NCI-H1105 (cell line): ENCODE measurements at regions not wholly inside any gene's neighbourhood (a gene's known extent, or its start where the extent isn't known, plus 50 kb on each side); places are given as distances from the start of the nearest gene placed in this dataset.
"Not testable (repeated sequence)": the region's sequence is repeated elsewhere in the genome, so short reads cannot be mapped to it uniquely, and the experiment has no call there.

Source experiments
- DNase-seq: peaks from one replicate; lab custom pipeline; 2025; lab: John Stamatoyannopoulos, UW

DNA sequence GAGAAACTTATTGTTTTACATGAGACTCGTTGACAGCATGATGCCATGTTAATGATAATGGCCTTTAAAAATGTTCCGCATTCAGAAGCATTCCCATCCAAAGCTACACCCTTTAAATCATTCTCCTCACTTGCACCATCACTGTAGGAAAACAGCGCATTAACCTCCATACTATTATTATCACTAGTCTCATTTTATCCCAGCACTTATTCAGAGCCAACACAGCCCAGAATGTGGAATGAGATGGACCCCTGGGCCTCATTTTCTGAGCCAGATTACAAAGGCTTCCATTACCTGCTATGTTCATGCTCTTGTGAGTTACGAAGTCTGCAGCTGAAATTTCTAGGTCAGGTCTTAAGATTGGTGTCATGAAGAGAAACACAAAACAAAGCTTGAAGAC lies 159.4 kb downstream of the HS3ST3A1 start:
- DNase-seq, result no peak

DNA sequence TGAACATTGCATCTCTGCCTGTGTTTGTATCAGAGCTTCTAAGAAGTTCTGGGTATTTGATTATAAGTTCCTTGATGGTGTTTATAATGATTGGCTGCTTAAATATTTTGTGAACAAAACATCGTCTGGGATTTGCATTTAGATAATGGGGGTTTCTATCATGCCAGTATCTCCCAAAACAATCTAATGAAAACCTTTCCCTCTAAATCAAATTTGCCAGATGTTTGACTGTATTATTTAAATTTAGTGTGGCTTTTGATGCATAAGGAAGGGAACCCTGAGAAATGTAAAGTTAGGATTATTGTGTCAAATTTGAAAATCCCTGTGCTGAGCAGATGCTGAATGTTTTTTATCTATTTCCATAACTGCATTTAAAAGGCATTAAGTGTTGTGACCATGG lies 159.9 kb downstream of the HS3ST3A1 start:
- DNase-seq, result no peak

DNA sequence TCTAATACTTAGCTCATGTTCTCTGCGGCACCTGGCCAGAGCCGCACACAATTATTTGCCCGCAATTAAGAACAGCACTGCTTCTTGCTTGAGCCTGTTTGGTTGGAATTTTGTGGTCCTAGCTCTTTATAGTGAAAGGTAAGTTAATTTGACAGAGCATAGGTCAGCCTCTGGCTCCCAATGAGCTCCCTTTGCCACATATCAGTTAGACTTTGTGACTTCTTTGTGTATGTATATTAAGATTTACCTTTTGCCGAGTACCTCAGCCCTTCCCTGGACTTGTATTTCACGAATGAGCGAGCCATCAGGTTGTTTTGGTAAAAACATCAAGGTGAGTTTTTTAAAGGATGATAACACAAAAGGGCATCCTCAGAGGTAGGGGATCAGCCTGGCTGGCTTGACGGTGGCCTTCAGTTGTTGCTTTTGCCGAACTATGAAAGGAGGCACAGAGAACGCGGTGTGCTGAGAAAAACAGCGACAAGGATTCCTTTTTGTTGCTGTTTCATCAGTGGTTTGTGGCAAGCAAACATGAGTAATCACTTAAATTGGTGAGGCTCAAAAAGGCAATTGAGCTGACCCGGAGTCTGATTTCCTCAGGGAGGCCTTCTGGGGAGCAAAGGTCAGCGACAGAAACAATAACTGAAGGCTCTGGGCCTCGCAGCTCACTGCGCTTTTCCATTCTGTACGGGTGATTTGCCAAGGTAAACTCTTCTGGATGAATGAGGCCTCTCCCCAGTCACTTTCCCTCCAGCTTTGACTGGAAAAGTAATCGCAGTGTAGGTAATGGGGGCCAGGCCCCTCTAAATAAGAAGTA lies 163.6 kb downstream of the HS3ST3A1 start:
- DNase-seq, result no peak

DNA sequence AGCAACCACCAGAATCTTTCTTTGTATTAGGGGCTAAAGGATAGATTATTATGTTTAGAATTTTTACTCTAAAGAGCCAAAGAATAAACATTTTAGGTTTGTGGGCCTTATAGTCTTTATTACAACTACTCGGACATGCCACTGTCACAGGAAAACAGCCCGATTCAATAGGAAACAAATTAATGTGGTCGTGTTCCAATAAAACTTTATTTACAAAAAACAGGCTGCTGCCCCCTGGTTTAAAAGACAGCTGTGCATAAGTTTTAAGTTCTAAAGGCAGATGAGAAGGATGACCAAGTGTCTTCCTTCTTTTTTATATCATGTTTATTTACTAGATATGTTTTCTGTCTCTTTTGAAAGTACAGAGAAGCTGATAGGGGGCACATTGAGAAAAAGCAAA lies 166.5 kb downstream of the HS3ST3A1 start:
- DNase-seq, result no peak

GRCh38 chr17:13429201-13429600 lies 172.5 kb downstream of the HS3ST3A1 start:
- no peak for DNase-seq

GRCh38 chr17:13428611-13429042 lies 173.1 kb downstream of the HS3ST3A1 start:
- DNase-seq, result no peak

GRCh38 chr17:13426991-13427390 lies 174.7 kb downstream of the HS3ST3A1 start:
- no peak for DNase-seq

DNA sequence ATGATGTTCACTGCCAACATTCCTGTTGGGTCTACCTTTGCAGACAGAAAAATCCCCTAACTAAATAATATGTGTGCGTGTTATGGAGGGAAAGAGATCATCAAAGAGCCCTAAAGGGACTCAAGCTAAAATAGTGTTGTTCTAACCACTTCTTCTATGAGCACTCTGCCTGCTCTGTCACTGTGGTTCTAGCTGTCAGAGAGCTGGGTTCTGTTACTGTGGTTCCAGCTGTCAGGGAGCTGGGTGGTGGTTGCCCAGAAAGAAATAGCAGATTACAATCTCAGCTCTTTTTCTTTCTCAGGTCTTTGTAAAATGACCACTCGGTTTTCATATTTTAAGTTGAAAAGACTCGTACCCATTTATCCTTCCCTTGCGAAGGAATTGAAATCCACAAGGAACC lies 176.3 kb downstream of the HS3ST3A1 start:
- no peak for DNase-seq

GRCh38 chr17:13421581-13422130 lies 180.1 kb downstream of the HS3ST3A1 start:
- DNase-seq, result no peak

- DNase-seq, result no peak
These were observed 180.9 kb downstream of the HS3ST3A1 start for GRCh38 chr17:13420878-13421277.

GRCh38 chr17:13420418-13420826 lies 181.3 kb downstream of the HS3ST3A1 start:
- DNase-seq, result no peak

GRCh38 chr17:13419676-13420075 lies 182.1 kb downstream of the HS3ST3A1 start:
- no peak for DNase-seq

- no peak for DNase-seq
These were observed 182.8 kb downstream of the HS3ST3A1 start for GRCh38 chr17:13418891-13419290.

DNA sequence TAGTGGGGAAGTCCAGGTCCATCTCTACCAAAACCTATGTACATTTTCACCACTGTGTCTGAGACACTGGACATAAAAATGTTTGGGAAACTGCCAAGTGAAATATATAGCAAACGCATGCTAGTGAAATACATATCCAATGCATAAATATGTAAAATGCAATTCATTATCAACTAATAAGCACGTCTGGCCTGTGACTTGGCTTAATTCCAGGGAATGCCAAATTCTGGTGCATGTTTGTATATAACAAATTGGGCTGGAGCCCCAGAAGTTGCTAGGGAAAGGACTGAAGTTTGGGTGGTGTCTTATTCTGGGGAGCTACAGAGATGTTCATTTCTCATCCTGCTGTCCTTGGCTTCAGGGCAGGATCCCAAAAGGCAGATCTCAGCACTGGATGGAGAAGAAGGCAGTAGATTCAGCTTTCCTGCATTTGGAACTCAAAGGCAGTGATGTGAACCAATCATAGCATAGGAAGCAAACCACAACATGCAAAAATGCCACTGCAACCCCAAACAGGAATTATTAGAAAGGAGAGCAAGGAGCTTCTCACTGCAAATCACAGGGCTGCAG lies 184.3 kb downstream of the HS3ST3A1 start:
- no peak for DNase-seq

DNA sequence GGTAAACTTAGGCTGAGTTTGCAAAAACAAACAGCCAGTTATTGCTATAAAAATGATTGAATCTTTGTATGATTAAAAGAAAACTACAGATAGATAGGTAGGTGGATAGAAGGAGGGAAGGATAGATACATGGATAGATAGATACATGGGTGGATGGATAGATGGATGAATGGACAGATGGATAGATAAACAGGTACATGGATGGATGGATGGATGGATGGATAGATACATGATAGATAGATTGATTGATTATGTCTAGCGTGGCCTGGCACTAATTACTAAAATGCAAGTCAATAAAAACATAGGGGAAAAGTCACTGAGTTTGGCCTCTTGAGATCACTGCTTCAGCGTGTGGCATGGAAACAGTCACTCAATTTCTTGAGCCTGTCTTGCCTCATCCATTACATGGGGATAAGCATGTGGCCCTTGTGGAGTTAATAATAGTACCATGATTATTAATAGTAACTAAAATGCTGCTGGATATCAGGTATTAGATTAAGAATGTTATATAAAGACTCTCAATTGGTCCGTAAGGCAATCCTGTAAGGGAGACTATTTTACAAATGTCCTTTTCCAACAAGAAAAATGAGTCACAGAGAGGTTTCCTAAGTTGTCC lies 184.9 kb downstream of the HS3ST3A1 start:
- no peak for DNase-seq

GRCh38 chr17:13415871-13416416 lies 185.8 kb downstream of the HS3ST3A1 start:
- DNase-seq, result peak; percentile 64

GRCh38 chr17:13415200-13415599 lies 186.5 kb downstream of the HS3ST3A1 start:
- DNase-seq, result not testable (repeated sequence)

GRCh38 chr17:13413001-13413400 lies 188.7 kb downstream of the HS3ST3A1 start:
- no peak for DNase-seq

- no peak for DNase-seq
These were observed 190.9 kb downstream of the HS3ST3A1 start for GRCh38 chr17:13410874-13411273.

- DNase-seq, result no peak
These were observed 191.5 kb downstream of the HS3ST3A1 start for GRCh38 chr17:13410214-13410613.

DNA sequence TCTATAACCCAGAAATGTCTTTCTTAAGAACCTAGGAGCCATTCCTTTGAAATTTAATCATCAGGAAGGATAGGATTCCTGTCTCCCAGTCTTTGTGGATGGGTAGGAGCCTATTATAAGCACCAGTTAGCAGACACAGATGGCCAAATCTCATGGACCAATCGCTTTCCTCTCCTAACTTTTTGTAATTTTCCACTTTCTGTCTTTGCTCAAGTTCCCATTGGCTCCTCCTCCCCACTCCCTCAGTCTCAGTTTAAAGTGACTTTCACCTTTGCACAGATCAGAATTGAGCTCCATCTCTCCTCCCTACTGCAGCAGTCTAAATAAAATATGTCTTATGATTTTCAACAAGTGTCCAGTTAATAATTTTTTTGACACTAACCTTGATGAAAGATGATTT lies 192.3 kb downstream of the HS3ST3A1 start:
- DNase-seq, result no peak

GRCh38 chr17:13407381-13407780 lies 194.3 kb downstream of the HS3ST3A1 start:
- no peak for DNase-seq

DNA sequence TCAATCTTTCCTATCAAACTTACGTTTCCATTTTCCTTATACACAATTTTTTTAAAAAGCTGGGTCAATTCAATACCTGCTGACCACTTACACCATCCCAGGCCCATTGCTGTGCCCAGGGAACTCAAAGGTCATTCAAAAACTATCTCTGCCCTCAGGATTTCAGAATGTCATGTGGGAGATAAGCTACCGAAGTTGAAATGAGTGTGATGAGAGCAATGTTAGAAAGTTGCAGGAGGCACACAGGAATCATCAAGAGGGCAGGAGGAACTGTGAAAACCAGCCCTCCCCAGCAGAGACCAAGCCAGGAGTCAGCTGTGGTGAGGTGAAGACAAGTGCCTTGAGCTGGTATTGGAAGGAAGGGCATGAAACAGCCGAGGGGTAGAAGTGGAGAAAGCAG lies 195.9 kb downstream of the HS3ST3A1 start:
- DNase-seq, result no peak
